ENCODE measurements at regions not wholly inside any gene's neighbourhood (a gene's known extent, or its start where the extent isn't known, plus 50 kb on each side); places are given as distances from the start of the nearest gene placed in this dataset.

GRCh38 chr2:70024284-70024683, 62.9 kb upstream of the ASPRV1 start:
- 71 to 80% (median 77%) methylated on average over 3 of the region's 3 CpGs for WGBS, 4 donors
- no peaks in the 10 kb centered on the region for H3K9me3 ChIP-seq
- no peak overlapping the region for H3K4me3 ChIP-seq
- H3K4me1 ChIP-seq = peaks cover 0 to 12% (median 3%) of the 10 kb centered on the region in 12 donors
- no peaks in the 10 kb centered on the region for H3K27me3 ChIP-seq
- peaks cover 0 to 7% (median 0%) of the 10 kb centered on the region in 9 donors for H3K36me3 ChIP-seq
- no peak overlapping the region for H3K27ac ChIP-seq
- ATAC-seq (no peak), DNase-seq (no peak)
- intact Hi-C loops (cut with DNase I) = no loop called here
- no peak for TF ChIP-seq POLR2A (IDR thresholded peaks at IDR 0.05)
- TF ChIP-seq CTCF (IDR thresholded peaks at IDR 0.05) = no peak

- H3K27ac ChIP-seq = peak overlapping the region in 1 of 12 donors; percentile 77
- intact Hi-C loops (cut with DNase I) = loop anchor here in 1 of 10 donors (10.0 kb wide), 1 partner anchor 46 kb away; no protein-coding TSS in a partner anchor
- 89 to 96% (median 93%) methylated on average over 2 of the region's 2 CpGs for WGBS, 4 donors
- ATAC-seq = peak in 2 of 4 donors; percentile 48 to 56
- peaks cover 0 to 13% (median 0%) of the 10 kb centered on the region in 12 donors for H3K4me1 ChIP-seq
- H3K9me3 ChIP-seq = peaks cover 0 to 8% (median 0%) of the 10 kb centered on the region in 12 donors
- no peak overlapping the region for H3K4me3 ChIP-seq
- H3K36me3 ChIP-seq = peaks cover 0 to 29% (median 5%) of the 10 kb centered on the region in 9 donors
- no peaks in the 10 kb centered on the region for H3K27me3 ChIP-seq
- TF ChIP-seq POLR2A (IDR thresholded peaks at IDR 0.05) (no peak), CTCF (IDR thresholded peaks at IDR 0.05) (no peak)
- DNase-seq = no peak
Observed at GRCh38 chr2:70019096-70019495, 57.7 kb upstream of the ASPRV1 start.

GRCh38 chr2:70017962-70018361, 56.5 kb upstream of the ASPRV1 start:
- 92 to 98% (median 95%) methylated on average over 8 of the region's 8 CpGs for WGBS, 4 donors
- no peaks in the 10 kb centered on the region for H3K27me3 ChIP-seq

GRCh38 chr2:70014959-70015358, 53.5 kb upstream of the ASPRV1 start:
- no peaks in the 10 kb centered on the region for H3K27me3 ChIP-seq
- no peak overlapping the region for H3K4me3 ChIP-seq
- TF ChIP-seq CTCF (IDR thresholded peaks at IDR 0.05) (no peak), POLR2A (IDR thresholded peaks at IDR 0.05) (no peak)
- no peak overlapping the region for H3K27ac ChIP-seq
- intact Hi-C loops (cut with DNase I) = loop anchor here in 1 of 10 donors (10.0 kb wide), 1 partner anchor 50 kb away; no protein-coding TSS in a partner anchor
- H3K36me3 ChIP-seq = peaks cover 0 to 28% (median 2%) of the 10 kb centered on the region in 9 donors
- H3K9me3 ChIP-seq = peaks cover 0 to 8% (median 0%) of the 10 kb centered on the region in 12 donors
- DNase-seq = no peak
- H3K4me1 ChIP-seq = peaks cover 0 to 22% (median 0%) of the 10 kb centered on the region in 12 donors
- ATAC-seq = no peak

More at GRCh38 chr2:70017962-70018361, 56.5 kb upstream of the ASPRV1 start:
- intact Hi-C loops (cut with DNase I) = loop anchor here in 2 of 10 donors (2.0 to 10.0 kb wide), 2 partner anchors 35 to 47 kb away; no protein-coding TSS in a partner anchor
- Histone ChIP-seq H3K36me3 (peaks cover 0 to 31% (median 5%) of the 10 kb centered on the region in 9 donors), H3K9me3 (peaks cover 0 to 8% (median 0%) of the 10 kb centered on the region in 12 donors), H3K27ac (peak overlapping the region in 1 of 12 donors; percentile 77), H3K4me1 (peaks cover 0 to 13% (median 0%) of the 10 kb centered on the region in 12 donors), H3K4me3 (no peak overlapping the region)
- ATAC-seq = no peak
- no peak for DNase-seq
- TF ChIP-seq CTCF (IDR thresholded peaks at IDR 0.05) = no peak
- no peak for TF ChIP-seq POLR2A (IDR thresholded peaks at IDR 0.05)

All from heart left ventricle (tissue), 16 donors.